Neural cell (in vitro differentiated cells): ENCODE measurements at regions not wholly inside any gene's neighbourhood (a gene's known extent, or its start where the extent isn't known, plus 50 kb on each side); places are given as distances from the start of the nearest gene placed in this dataset.

ENCODE experiments used
- H2AFZ ChIP-seq: fragments of 200-600, 300-800 bp; sonication (generic), shearing (Covaris generic); 2 replicates; pipeline ENCODE4 v1.6.0; 2014; ENCODE audit warnings: low read depth, mild to moderate bottlenecking, antibody characterized with exemption, low read length, moderate library complexity
- H3F3A ChIP-seq: fragments of 200-600 bp; shearing (Covaris generic); 2 replicates; pipeline ENCODE4 v1.6.1; 2016; ENCODE audit warnings: mild to moderate bottlenecking, moderate library complexity, mixed read lengths, antibody characterized with exemption, low read length; ENCODE audit not compliant: insufficient read depth, poor library complexity, severe bottlenecking
- H3K27ac ChIP-seq: fragments of 200-600, 300-800 bp; sonication (generic), shearing (Covaris generic); 2 replicates; pipeline ENCODE4 v1.5.1; 2014; ENCODE audit warnings: mild to moderate bottlenecking, low read length, moderate library complexity
- H3K27me3 ChIP-seq: fragments of 300-800, 200-600 bp; sonication (generic), shearing (Covaris generic); 2 replicates; pipeline ENCODE4 v1.6.0; 2014; ENCODE audit warnings: mild to moderate bottlenecking, low read depth, low read length, moderate library complexity; ENCODE audit not compliant: insufficient read depth
- H3K36me3 ChIP-seq: fragments of 300-800, 200-600 bp; sonication (generic), shearing (Covaris generic); 2 replicates; pipeline ENCODE4 v1.5.1; 2014; ENCODE audit warnings: mild to moderate bottlenecking, antibody characterized with exemption, low read length, moderate library complexity; ENCODE audit not compliant: insufficient read depth
- H3K4me2 ChIP-seq: fragments of 300-800, 200-600 bp; sonication (generic), shearing (Covaris generic); 2 replicates; pipeline ENCODE4 v1.6.0; 2014; ENCODE audit warnings: mild to moderate bottlenecking, low read length
- H3K4me3 ChIP-seq: fragments of 300-800, 200-600 bp; sonication (generic), shearing (Covaris generic); 2 replicates; pipeline ENCODE4 v1.5.1; 2014; ENCODE audit warnings: mild to moderate bottlenecking, low read length, moderate library complexity
- H3K79me2 ChIP-seq: fragments of 200-600 bp; shearing (Covaris generic); replicated peaks from 2 replicates; pipeline ENCODE4 v1.6.0; 2014; ENCODE audit warnings: mild to moderate bottlenecking, low read length, moderate library complexity; ENCODE audit not compliant: insufficient read depth
- H3K9ac ChIP-seq: fragments of 300-800, 200-600 bp; sonication (generic), shearing (Covaris generic); 2 replicates; pipeline ENCODE4 v1.6.1; 2016; ENCODE audit warnings: mild to moderate bottlenecking, low read length, mixed read lengths
- H3K9me2 ChIP-seq: fragments of 200-600 bp; shearing (Covaris generic); 2 replicates; pipeline ENCODE4 v1.6.1; 2016; ENCODE audit warnings: mild to moderate bottlenecking, low read length, mixed read lengths; ENCODE audit not compliant: insufficient read depth
- H3K9me3 ChIP-seq: fragments of 200-600, 300-800 bp; sonication (generic), shearing (Covaris generic); 2 replicates; pipeline ENCODE4 v1.6.1; 2016; ENCODE audit warnings: mild to moderate bottlenecking, mixed run types, low read length, moderate library complexity, mixed read lengths
- H4K20me1 ChIP-seq: fragments of 200-600 bp; shearing (Covaris generic); 2 replicates; pipeline ENCODE4 v1.6.1; 2016; ENCODE audit warnings: mild to moderate bottlenecking, mixed run types; ENCODE audit not compliant: insufficient read depth
- CTCF ChIP-seq: fragments of 450-650 bp; IDR thresholded peaks from 2 replicates; pipeline ENCODE4 v1.5.1; 2014; ENCODE audit warnings: antibody characterized with exemption, mild to moderate bottlenecking, moderate library complexity; ENCODE audit not compliant: poor library complexity, severe bottlenecking
- EP300 ChIP-seq: fragments of 450-650 bp; conservative IDR thresholded peaks from 2 replicates; pipeline ENCODE4 v1.6.1; 2014; ENCODE audit warnings: antibody characterized with exemption, mild to moderate bottlenecking, moderate library complexity; ENCODE audit not compliant: poor library complexity, severe bottlenecking
- EZH2 ChIP-seq: fragments of 200-600, 300-800 bp; shearing (Covaris generic), sonication (generic); IDR thresholded peaks from 2 replicates; pipeline ENCODE4 v1.6.1; 2014; ENCODE audit warnings: antibody characterized with exemption, low read length, borderline replicate concordance, mild to moderate bottlenecking; ENCODE audit not compliant: insufficient read depth, poor library complexity, severe bottlenecking
- MXI1 ChIP-seq: fragments of 450-650 bp; conservative IDR thresholded peaks from 2 replicates; pipeline ENCODE4 v1.6.1; 2014; ENCODE audit warnings: antibody characterized with exemption, mild to moderate bottlenecking; ENCODE audit not compliant: poor library complexity, severe bottlenecking
- POLR2AphosphoS5 ChIP-seq: IDR thresholded peaks from 2 replicates; pipeline ENCODE4 v1.6.1; 2012
- RAD21 ChIP-seq: fragments of 450-650 bp; conservative IDR thresholded peaks from 2 replicates; pipeline ENCODE4 v1.6.1; 2014; ENCODE audit warnings: antibody characterized with exemption, mild to moderate bottlenecking, moderate library complexity
- REST ChIP-seq: IDR thresholded peaks from 2 replicates; pipeline ENCODE4 v1.6.1; 2012; ENCODE audit warnings: borderline replicate concordance
- SMC3 ChIP-seq: fragments of 450-650 bp; conservative IDR thresholded peaks from 2 replicates; pipeline ENCODE4 v1.6.1; 2014; ENCODE audit warnings: antibody characterized with exemption, mild to moderate bottlenecking, moderate library complexity; ENCODE audit not compliant: poor library complexity
- TAF1 ChIP-seq: IDR thresholded peaks from 2 replicates; pipeline ENCODE4 v1.6.1; 2012; ENCODE audit warnings: low read depth

GRCh38 chr5:96072138-96072790, 110.6 kb upstream of the ELL2 start:
- no peak overlapping the region for H3K9ac ChIP-seq
- TF ChIP-seq TAF1 (no peak), EP300 (no peak), REST (no peak), CTCF (no peak), MXI1 (no peak), SMC3 (no peak), POLR2AphosphoS5 (no peak), RAD21 (no peak), EZH2 (no peak)
- H3K9me3 ChIP-seq: no peaks in the 10 kb centered on the region
- H2AFZ ChIP-seq: no peak overlapping the region
- no peak overlapping the region for H3K27ac ChIP-seq
- no peaks in the 10 kb centered on the region for H3K36me3 ChIP-seq
- no peak overlapping the region for H3K4me2 ChIP-seq
- no peaks in the 10 kb centered on the region for H3K27me3 ChIP-seq
- H3K4me3 ChIP-seq: no peak overlapping the region
- H3F3A ChIP-seq: no peaks in the 10 kb centered on the region
- H4K20me1 ChIP-seq: no peaks in the 10 kb centered on the region
- no peaks in the 10 kb centered on the region for H3K9me2 ChIP-seq
- no peaks in the 10 kb centered on the region for H3K79me2 ChIP-seq

GRCh38 chr5:96070622-96071225, 109.1 kb upstream of the ELL2 start:
- Histone ChIP-seq H3K4me3 (no peak overlapping the region), H3K79me2 (no peaks in the 10 kb centered on the region)
- TF ChIP-seq EP300: no peak
- TF ChIP-seq RAD21: no peak
- TF ChIP-seq TAF1: no peak
- TF ChIP-seq MXI1: no peak
- no peak for TF ChIP-seq EZH2
- TF ChIP-seq SMC3: no peak
- no peak for TF ChIP-seq POLR2AphosphoS5
- no peak for TF ChIP-seq REST

More at GRCh38 chr5:96070622-96071225, 109.1 kb upstream of the ELL2 start:
- H3F3A ChIP-seq: no peaks in the 10 kb centered on the region
- H2AFZ ChIP-seq: no peak overlapping the region
- no peak overlapping the region for H3K27ac ChIP-seq
- H3K9ac ChIP-seq: no peak overlapping the region
- H3K27me3 ChIP-seq: no peaks in the 10 kb centered on the region
- H4K20me1 ChIP-seq: no peaks in the 10 kb centered on the region
- no peak overlapping the region for H3K4me2 ChIP-seq
- H3K9me2 ChIP-seq: no peaks in the 10 kb centered on the region
- H3K9me3 ChIP-seq: no peaks in the 10 kb centered on the region
- H3K36me3 ChIP-seq: no peaks in the 10 kb centered on the region
